BE2C (cell line): ENCODE measurements at regions not wholly inside any gene's neighbourhood (a gene's known extent, or its start where the extent isn't known, plus 50 kb on each side); places are given as distances from the start of the nearest gene placed in this dataset.
"Not testable (repeated sequence)": the region's sequence is repeated elsewhere in the genome, so short reads cannot be mapped to it uniquely, and the experiment has no call there.

Experiments
- DNase-seq: peaks from one replicate; pipeline ENCODE4 v3.0.0-alpha.2; 2020
- H3K27me3 ChIP-seq: fragments of 250-450 bp; sonication (Bioruptor Pico); 2 replicates; pipeline ENCODE4 v1.5.1; 2020; ENCODE audit warnings: mild to moderate bottlenecking
- H3K36me3 ChIP-seq: fragments of 250-450 bp; sonication (Bioruptor Pico); 2 replicates; pipeline ENCODE4 v1.5.1; 2020; ENCODE audit warnings: mild to moderate bottlenecking
- H3K4me1 ChIP-seq: fragments of 250-450 bp; sonication (Bioruptor Pico); 2 replicates; pipeline ENCODE4 v1.5.1; 2020
- H3K4me3 ChIP-seq: 2 replicates; pipeline ENCODE4 v1.5.1; 2011; ENCODE audit warnings: low read depth, low read length
- H3K9me3 ChIP-seq: fragments of 250-450 bp; sonication (Bioruptor Pico); 2 replicates; pipeline ENCODE4 v1.5.1; 2020
- TF ChIP-seq, protein P1 (sequence below): IDR thresholded peaks from 2 replicates; pipeline ENCODE4 v1.5.1; 2012; ENCODE audit warnings: mild to moderate bottlenecking, low read depth, low read length

DNA sequence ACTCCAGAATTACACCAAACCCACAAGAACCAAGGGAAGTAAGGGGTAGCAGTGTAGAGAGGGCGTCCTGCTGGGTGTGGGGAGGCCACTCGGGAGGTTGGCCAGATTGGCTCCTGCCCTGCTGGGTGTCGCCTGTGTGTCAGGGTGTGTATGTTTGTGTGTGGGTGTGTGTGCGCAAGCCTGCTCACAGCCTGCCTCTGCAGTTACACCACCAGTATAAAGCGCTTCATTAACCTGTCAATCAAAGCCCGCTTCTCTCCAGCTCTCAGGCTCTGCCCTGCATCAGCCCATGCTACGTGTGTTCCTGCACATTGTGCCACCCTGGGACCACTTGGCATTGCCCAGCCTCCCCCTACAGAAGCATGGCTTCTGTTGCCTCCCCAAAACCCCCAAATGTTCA lies 83.3 kb upstream of the PAX2 start:
- H3K4me3 ChIP-seq: no peak overlapping the region
- DNase-seq: no peak
- H3K36me3 ChIP-seq: no peaks in the 10 kb centered on the region
- H3K9me3 ChIP-seq: no peaks in the 10 kb centered on the region
- TF ChIP-seq, protein P1, sequence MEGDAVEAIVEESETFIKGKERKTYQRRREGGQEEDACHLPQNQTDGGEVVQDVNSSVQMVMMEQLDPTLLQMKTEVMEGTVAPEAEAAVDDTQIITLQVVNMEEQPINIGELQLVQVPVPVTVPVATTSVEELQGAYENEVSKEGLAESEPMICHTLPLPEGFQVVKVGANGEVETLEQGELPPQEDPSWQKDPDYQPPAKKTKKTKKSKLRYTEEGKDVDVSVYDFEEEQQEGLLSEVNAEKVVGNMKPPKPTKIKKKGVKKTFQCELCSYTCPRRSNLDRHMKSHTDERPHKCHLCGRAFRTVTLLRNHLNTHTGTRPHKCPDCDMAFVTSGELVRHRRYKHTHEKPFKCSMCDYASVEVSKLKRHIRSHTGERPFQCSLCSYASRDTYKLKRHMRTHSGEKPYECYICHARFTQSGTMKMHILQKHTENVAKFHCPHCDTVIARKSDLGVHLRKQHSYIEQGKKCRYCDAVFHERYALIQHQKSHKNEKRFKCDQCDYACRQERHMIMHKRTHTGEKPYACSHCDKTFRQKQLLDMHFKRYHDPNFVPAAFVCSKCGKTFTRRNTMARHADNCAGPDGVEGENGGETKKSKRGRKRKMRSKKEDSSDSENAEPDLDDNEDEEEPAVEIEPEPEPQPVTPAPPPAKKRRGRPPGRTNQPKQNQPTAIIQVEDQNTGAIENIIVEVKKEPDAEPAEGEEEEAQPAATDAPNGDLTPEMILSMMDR: no peak
- H3K27me3 ChIP-seq: no peaks in the 10 kb centered on the region
- peaks cover 8% of the 10 kb centered on the region for H3K4me1 ChIP-seq

DNA sequence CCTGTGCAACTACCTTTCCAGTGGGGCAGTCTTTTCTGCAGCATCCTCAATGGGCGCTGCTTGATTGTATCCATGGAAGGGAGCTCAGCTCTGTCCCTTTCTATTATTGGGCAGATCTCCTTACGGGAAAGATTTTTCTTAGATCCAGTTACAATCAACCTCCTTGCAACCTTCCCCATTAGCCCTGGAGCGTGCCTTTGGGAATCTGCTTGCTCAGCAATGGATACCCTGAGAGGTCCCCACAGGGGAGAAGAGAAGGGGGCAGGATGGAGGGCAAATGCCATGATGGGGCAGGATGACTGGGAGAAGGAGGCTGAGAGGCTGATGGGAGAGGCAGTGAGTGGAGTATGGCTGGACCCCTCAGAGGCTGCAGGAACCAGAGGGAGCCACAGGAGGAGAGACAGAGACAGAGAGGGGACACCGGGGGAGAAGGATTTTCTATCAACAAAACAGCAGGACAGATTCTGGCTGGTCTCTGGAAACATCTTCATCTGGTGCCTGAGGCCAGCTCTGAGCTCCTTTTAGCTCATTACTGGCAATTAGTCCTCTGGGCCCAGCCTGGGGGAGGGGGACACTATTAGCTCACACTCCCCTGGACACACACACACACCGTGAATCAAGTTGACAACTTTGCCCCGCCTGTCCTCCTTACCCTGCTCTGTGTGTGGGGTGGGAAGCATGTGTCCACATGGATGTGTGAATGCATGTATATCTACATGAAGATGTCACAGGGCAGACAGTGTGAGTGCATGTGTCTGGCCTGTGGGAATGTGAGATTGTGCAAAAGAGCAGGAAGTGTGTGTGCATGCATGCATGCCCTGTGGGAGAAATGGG lies 80.8 kb upstream of the PAX2 start:
- H3K36me3 ChIP-seq: no peaks in the 10 kb centered on the region
- no peak overlapping the region for H3K4me3 ChIP-seq
- H3K9me3 ChIP-seq: no peaks in the 10 kb centered on the region
- H3K27me3 ChIP-seq: no peaks in the 10 kb centered on the region
- DNase-seq: no peak
- H3K4me1 ChIP-seq: peaks cover 8% of the 10 kb centered on the region
- TF ChIP-seq, protein P1: no peak

DNA sequence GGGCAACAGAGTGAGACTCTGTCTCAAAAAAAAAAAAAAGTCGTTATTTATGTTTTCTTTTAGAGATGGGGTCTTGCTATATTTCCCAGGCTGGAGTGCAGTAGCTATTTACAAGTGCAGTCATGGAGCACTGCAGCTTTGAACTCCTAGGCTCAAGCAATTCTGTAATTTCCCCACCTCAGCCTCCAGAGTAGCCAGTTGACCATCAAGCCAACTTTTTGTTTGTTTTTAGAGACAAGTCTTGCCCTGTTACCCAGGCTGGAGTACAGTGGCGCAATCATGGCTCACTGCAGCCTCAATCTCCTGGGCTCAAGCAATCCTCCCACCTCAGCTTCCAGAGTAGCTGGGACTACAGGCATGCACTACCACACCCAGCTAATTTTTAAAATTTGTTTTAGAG lies 78.7 kb upstream of the PAX2 start:
- not testable (repeated sequence) for H3K4me3 ChIP-seq, H3K9me3 ChIP-seq, H3K27me3 ChIP-seq, H3K36me3 ChIP-seq, DNase-seq, H3K4me1 ChIP-seq

- Histone ChIP-seq H3K36me3 (no peaks in the 10 kb centered on the region), H3K9me3 (no peaks in the 10 kb centered on the region), H3K4me1 (no peaks in the 10 kb centered on the region; the same call in 1 of the 2 replicates), H3K4me3 (no peak overlapping the region), H3K27me3 (0 out of 2 replicates have a peak, but pooled peaks cover 3% of the 10 kb centered on the region)
- TF ChIP-seq, protein P1: no peak
- no peak for DNase-seq
Observed at GRCh38 chr10:100669616-100670015, 75.8 kb upstream of the PAX2 start.

DNA sequence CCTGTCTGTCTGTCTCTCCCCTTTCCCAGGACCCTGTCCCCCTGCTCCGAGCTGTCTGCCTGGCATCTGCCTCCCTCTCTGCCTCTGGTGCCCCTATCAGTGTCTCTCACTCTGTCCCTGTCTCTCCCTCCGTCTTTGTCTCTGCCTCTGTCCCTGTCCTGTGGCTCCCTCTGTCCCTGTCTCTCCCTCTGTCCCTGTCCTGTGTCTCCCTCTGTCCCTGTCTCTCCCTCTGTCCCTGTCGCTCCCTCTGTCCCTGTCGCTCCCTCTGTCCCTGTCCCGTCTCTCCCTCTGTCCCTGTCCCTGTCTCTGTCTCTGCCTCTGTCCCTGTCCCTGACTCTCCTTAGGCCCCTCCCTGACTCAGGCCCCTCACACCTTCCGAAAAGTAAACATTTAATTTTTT lies 75.0 kb upstream of the PAX2 start:
- TF ChIP-seq, protein P1: no peak
- H3K36me3 ChIP-seq: no peaks in the 10 kb centered on the region
- H3K4me3 ChIP-seq: peak overlapping the region; percentile 41
- H3K27me3 ChIP-seq: 0 out of 2 replicates have a peak, but pooled peaks cover 3% of the 10 kb centered on the region
- H3K9me3 ChIP-seq: no peaks in the 10 kb centered on the region
- DNase-seq: no peak
- no peaks in the 10 kb centered on the region; the same call in 1 of the 2 replicates for H3K4me1 ChIP-seq

GRCh38 chr10:100670828-100671479 lies 74.4 kb upstream of the PAX2 start:
- Histone ChIP-seq H3K4me3 (peak overlapping the region; percentile 41), H3K4me1 (no peaks in the 10 kb centered on the region; the same call in 1 of the 2 replicates), H3K9me3 (no peaks in the 10 kb centered on the region), H3K27me3 (0 out of 2 replicates have a peak, but pooled peaks cover 3% of the 10 kb centered on the region), H3K36me3 (no peaks in the 10 kb centered on the region)
- TF ChIP-seq, protein P1: peak; percentile 43
- DNase-seq: peak; percentile 66
